ENCODE measurements at regions not wholly inside any gene's neighbourhood (a gene's known extent, or its start where the extent isn't known, plus 50 kb on each side); places are given as distances from the start of the nearest gene placed in this dataset.
"Not testable (repeated sequence)": the region's sequence is repeated elsewhere in the genome, so short reads cannot be mapped to it uniquely, and the experiment has no call there.

GRCh38 chr2:147603447-147603846 is 241.4 kb upstream of the ACVR2A start:
- no peak for ATAC-seq

- no peak for ATAC-seq
Observed at GRCh38 chr2:147600646-147601045, 244.2 kb upstream of the ACVR2A start.

GRCh38 chr2:147600223-147600622 is 244.6 kb upstream of the ACVR2A start:
- no peak for ATAC-seq

- no peak for ATAC-seq
Observed at GRCh38 chr2:147595200-147595599, 249.6 kb upstream of the ACVR2A start.

DNA sequence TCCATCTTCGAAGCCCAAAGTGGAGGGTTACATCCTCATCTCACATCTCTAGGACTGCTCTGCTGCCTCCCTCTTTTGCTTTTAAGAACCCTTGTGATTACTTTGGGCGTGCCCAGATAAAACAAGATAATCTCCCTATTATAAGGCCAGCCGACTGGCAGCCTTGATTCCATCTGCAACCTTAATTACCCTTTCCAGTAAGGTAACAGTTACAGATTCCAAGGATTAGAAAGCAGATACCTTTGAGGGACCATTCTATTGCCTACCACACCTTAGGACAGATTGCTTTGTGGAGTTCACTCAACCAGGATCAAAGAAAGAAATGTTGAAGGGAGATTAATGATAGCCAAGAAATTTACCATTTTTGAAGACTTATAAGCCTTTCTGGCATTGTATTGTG is 250.8 kb upstream of the ACVR2A start:
- ATAC-seq = no peak

- not testable (repeated sequence) for ATAC-seq
Observed at GRCh38 chr2:147592784-147593183, 252.0 kb upstream of the ACVR2A start.

DNA sequence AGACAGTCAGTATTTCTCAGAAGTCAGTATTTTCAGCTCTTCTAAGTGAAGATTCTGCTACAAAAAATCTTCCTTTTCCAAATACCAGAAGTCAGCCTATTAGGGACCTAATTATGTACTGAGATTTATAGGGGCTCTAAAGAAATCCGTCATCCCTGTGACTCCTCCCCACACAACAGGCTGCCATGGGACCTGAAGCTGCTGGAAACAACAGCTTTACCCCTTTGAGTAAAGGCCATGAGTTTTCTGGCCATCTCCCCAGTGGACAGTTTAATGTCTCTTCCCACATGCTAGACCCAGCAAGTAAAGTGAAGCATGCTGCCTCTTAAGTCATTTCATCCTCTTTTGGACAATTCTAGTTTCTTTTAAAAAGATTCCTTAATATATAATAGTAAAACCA is 255.7 kb upstream of the ACVR2A start:
- no peak for ATAC-seq

- ATAC-seq = no peak
Observed at GRCh38 chr2:147588191-147588590, 256.6 kb upstream of the ACVR2A start.

GRCh38 chr2:147578529-147578928 is 266.3 kb upstream of the ACVR2A start:
- no peak for ATAC-seq

DNA sequence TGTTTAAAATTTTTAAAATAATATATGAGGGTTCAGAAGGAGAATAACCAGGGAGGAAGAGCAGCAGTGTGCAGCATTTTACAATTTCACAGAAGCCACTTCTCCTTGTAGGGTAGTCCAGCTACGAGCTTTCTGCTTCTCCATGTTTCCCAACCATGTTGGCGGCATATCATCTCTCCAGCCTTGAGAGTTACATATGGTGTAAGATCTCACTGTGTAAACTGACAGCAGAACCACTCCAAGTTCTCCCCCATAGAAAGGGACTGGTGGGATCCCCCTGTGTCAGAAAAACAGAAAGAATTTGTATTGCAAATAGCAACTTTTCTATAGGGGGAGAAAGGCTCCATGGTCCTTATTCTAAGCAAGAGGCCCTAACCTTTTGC is 266.8 kb upstream of the ACVR2A start:
- ATAC-seq = no peak

- ATAC-seq = no peak
Observed at GRCh38 chr2:147577323-147577997, 267.4 kb upstream of the ACVR2A start.

DNA sequence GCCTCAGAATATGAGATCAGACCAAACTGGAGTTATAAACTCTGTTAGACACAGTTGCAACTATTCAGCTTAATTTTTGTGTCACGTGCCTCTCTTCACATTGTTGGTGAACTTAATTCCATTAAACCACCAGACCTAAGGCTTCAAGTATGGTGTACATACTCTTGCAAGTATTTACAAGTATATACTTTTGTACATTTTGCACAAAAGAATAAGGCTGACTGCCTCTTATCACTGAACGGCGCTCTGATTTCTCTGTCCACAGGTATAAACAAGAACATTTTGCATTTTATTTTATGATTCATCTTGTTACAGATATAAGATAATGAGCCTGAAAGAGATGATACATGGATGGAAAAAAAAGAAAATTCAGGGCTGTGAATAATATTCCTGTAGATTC is 269.7 kb upstream of the ACVR2A start:
- ATAC-seq = no peak

GRCh38 chr2:147572622-147573021 is 272.2 kb upstream of the ACVR2A start:
- no peak for ATAC-seq

GRCh38 chr2:147569426-147569825 is 275.4 kb upstream of the ACVR2A start:
- ATAC-seq = no peak

DNA sequence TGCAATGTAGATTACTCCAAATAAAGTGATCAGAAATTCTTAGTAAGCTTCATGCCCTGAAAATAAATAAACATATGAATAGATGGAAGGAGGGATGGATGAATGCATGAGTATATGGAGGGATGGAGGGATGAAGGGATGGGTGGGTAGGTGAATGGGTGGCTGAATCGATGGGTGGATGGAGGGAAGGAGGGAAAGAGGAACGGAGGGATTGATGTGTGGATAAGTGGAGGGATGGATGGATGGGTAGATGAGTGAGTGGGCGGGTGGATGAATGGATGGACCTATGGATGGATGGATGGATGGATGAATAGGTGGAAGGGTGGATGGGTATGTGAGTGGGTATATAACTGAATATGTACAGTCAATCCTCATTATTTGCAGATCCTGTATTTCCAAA is 276.7 kb upstream of the ACVR2A start:
- no peak for ATAC-seq

DNA sequence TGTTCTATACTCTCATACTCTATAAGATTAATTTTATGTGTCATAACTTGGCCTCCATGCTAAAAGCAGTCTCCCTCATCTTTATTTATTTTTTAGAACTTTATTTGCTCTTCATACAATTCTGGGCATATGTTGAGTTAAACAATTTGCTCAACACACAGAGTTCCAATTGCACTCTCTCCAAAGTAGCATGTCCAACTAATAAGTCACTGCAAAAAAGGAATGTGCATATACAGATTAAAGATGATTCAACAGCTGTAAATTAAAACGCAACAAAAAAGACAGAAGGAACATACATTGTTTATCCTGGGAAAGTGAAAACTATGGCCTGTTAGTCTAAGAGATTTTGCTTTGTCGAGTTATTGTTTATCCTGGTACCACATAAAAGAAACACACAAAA is 277.7 kb upstream of the ACVR2A start:
- no peak for ATAC-seq

- ATAC-seq = no peak
Observed at GRCh38 chr2:147560810-147561535, 283.9 kb upstream of the ACVR2A start.

DNA sequence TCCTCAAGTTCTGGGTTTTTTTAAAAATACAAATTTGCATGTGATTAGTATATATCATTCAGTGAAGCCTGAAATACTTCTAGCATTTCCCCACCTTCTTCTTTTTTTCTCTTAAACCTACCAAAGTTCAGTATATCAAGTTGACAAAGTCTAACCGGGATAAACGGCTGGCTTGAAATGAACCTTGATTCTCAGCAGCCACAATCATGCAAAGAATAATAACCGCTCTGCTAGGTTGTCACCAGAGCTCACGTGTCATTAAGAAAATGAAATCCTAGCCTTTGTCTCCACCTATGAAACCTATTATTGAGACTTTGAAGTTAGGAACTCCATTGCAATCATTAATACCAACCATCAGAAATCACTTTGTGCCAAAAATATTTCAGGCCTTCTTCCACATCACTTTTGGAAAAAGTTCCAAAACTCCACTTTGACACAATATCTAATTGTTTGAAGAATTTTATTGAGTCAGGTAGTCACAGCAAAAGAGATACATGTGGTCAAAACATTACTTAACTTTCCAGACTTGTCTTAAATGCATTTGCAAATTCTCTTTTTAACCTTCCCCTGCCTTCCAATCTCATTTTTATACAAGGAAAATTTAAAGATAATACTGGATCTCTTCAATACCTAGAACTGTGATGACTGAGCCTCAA is 285.6 kb upstream of the ACVR2A start:
- no peak for ATAC-seq

DNA sequence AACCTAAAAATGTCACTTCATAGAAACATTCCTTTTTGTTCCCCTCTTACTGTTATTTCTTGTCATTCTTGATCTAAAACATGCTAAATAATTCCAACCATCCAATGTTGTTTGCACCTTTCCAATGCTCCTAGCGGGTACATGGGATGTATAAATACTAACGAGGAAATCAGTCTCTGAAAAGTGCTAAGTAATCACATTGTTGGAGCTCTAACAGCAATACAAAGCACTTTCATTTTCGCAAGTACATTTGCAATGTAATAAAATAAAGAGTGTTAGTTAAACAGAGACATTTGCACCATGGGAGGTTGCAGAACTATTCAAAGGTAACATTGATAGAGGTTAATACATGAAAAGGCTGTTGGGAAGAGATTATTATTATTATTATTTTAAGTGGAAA is 286.2 kb upstream of the ACVR2A start:
- ATAC-seq = no peak

- no peak for ATAC-seq
Observed at GRCh38 chr2:147554521-147555107, 290.2 kb upstream of the ACVR2A start.

DNA sequence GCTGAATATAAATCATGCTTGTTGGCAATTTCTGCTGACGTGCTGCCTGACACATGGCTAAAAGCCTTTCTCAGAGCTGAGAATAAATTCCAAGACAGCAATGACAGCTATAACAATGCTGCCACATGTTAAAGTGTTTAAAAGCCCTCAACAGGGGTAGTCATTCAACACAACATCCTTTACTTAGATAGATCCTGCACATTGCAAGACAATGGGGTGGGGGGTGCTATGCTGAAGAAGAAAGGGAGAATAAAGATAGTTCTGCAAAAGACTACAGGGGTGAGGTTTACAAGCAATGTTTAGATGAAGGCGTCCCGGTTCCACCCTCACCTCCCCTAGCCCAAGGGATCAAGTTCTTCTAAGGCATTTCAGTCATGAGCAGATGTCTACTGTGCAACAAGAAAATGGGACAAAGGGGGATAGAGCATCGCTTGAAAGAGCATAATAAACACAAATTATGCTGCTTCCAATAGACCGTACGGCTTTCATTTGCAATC is 291.0 kb upstream of the ACVR2A start:
- no peak for ATAC-seq

DNA sequence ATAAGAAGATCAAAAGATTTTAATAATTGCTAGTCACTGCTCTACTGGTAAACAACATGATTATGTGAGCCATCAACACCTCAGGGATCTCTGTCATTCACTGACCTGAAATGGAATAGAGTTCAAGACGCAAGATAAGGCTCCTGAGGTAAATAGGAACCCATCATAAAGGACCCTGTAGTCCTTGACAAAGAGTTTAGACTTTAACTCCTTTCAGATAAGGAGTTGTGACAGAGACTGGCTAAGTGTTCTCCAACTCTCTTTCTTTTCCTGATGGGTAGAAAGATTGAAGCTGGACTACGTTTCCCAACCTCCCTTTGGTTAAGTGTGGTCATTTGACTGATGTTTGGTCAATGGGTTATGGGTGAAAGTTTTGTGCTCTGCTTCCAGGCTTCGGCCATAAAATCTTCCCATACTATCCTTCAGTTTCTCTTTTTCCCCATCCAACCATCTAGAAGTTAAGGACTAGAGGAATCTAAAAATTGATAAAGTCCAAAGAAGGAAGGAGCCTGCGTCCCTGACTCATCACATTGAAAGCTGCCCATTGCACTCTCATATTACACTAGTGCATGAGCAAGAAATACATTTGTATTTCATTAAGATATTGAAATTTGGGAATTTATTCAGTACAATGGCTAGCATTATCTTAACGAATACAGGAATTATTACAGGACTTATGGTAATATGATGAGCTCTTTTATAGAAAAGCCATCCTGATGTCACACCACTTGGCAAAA is 293.7 kb upstream of the ACVR2A start:
- ATAC-seq = no peak

GRCh38 chr2:147549054-147549453 is 295.8 kb upstream of the ACVR2A start:
- ATAC-seq = no peak
